SK-N-SH (cell line): ENCODE measurements at regions not wholly inside any gene's neighbourhood (a gene's known extent, or its start where the extent isn't known, plus 50 kb on each side); places are given as distances from the start of the nearest gene placed in this dataset.

Experiments used
- CTCF ChIA-PET: fragments of 300-600, 350-600 bp; formaldehyde crosslinking; extraction: SDS; loops from one replicate; lab custom pipeline; 2021; lab: Yijun Ruan, JAX
- POLR2A ChIA-PET: fragments of 350-600 bp; sonication (Branson Sonifier 250); formaldehyde crosslinking; extraction: SDS; loops from one replicate; lab custom pipeline; 2020; ENCODE audit warnings: antibody characterized with exemption, inconsistent platforms; lab: Yijun Ruan, JAX
- DNase-seq: peaks from one replicate; pipeline ENCODE4 v3.0.0; 2012
- H2AFZ ChIP-seq: fragments of 200-600 bp; sonication (generic); 2 replicates; pipeline ENCODE4 v1.8.1; 2016; ENCODE audit warnings: antibody characterized with exemption, mild to moderate bottlenecking, low read depth
- H3F3A ChIP-seq: fragments of 200-600 bp; sonication (generic); replicated peaks from 2 replicates; pipeline ENCODE3; 2016; ENCODE audit warnings: antibody characterized with exemption, mild to moderate bottlenecking; ENCODE audit not compliant: insufficient read depth
- H3K27ac ChIP-seq, 2 experiments: fragments of 200-500 bp in 1 of 2; fragments of 200-600 bp in 1 of 2; sonication (Bioruptor generic) in 1 of 2; sonication (generic), shearing (Covaris generic) in 1 of 2; 2 replicates each; pipeline versions ENCODE4 v1.5.1 to v1.6.1; 2014 to 2016; ENCODE audit warnings: low read depth in 2 of 2, inconsistent platforms in 1 of 2, low read length in 1 of 2, mild to moderate bottlenecking in 1 of 2, mixed read lengths in 1 of 2
- H3K27me3 ChIP-seq: fragments of 200-600 bp; sonication (generic), shearing (Covaris generic); 2 replicates; pipeline ENCODE4 v1.6.1; 2016; ENCODE audit warnings: mixed run types; ENCODE audit not compliant: insufficient read depth
- H3K36me3 ChIP-seq, 2 experiments: fragments of 200-500 bp in 1 of 2; fragments of 200-600 bp in 1 of 2; sonication (Bioruptor generic) in 1 of 2; sonication (generic) in 1 of 2; replicated peaks in 1 of 2; 2 replicates each; pipeline versions ENCODE3 to v1.5.1; 2014 to 2016; ENCODE audit warnings: low read length in 1 of 2, mild to moderate bottlenecking in 1 of 2; ENCODE audit not compliant: insufficient read depth in 2 of 2, control insufficient read depth in 1 of 2
- H3K4me1 ChIP-seq, 2 experiments: fragments of 200-500 bp in 1 of 2; fragments of 200-600 bp in 1 of 2; sonication (Bioruptor generic) in 1 of 2; sonication (generic), shearing (Covaris generic) in 1 of 2; 2 replicates each; pipeline versions ENCODE4 v1.5.1 to v1.6.1; 2014 to 2016; ENCODE audit warnings: low read depth in 1 of 2, low read length in 1 of 2, mixed run types in 1 of 2; ENCODE audit not compliant: insufficient read depth in 2 of 2, control insufficient read depth in 1 of 2
- H3K4me2 ChIP-seq: fragments of 200-600 bp; sonication (generic), shearing (Covaris generic); 2 replicates; pipeline ENCODE4 v1.6.1; 2017; ENCODE audit warnings: mixed run types
- H3K4me3 ChIP-seq, 2 experiments: fragments of 200-500 bp in 1 of 2; fragments of 200-600 bp in 1 of 2; sonication (Bioruptor generic) in 1 of 2; sonication (generic), shearing (Covaris generic) in 1 of 2; 2 replicates each; pipeline versions ENCODE4 v1.5.1 to v1.8.1; 2014 to 2016; ENCODE audit warnings: low read depth in 2 of 2, inconsistent platforms in 1 of 2, low read length in 1 of 2, mild to moderate bottlenecking in 1 of 2, mixed read lengths in 1 of 2, moderate library complexity in 1 of 2
- H3K79me2 ChIP-seq: fragments of 200-600 bp; sonication (generic); 2 replicates; pipeline ENCODE4 v1.8.1; 2017; ENCODE audit warnings: mild to moderate bottlenecking; ENCODE audit not compliant: insufficient read depth
- H3K9ac ChIP-seq: fragments of 200-600 bp; sonication (generic); 2 replicates; pipeline ENCODE4 v1.6.1; 2017; ENCODE audit warnings: mixed run types
- H3K9me2 ChIP-seq: fragments of 200-600 bp; sonication (generic); 2 replicates; pipeline ENCODE4 v1.6.1; 2017; ENCODE audit warnings: mixed run types
- H3K9me3 ChIP-seq: fragments of 200-600 bp; sonication (generic); 2 replicates; pipeline ENCODE4 v1.6.1; 2017; ENCODE audit warnings: mixed run types, mild to moderate bottlenecking, moderate library complexity
- H4K20me1 ChIP-seq: fragments of 200-600 bp; sonication (generic); 2 replicates; pipeline ENCODE4 v1.6.1; 2017; ENCODE audit warnings: mild to moderate bottlenecking, mixed run types; ENCODE audit not compliant: insufficient read depth
- CHD2 ChIP-seq: fragments of 150-350 bp; IDR thresholded peaks from 2 replicates; pipeline ENCODE4 v1.6.1; 2018; ENCODE audit warnings: low read length; ENCODE audit not compliant: partially characterized antibody
- EP300 ChIP-seq, 2 experiments: IDR thresholded peaks; 2 replicates each; pipeline versions ENCODE4 v1.4.0 to v1.6.1; 2012; ENCODE audit warnings: borderline replicate concordance in 1 of 2, low read depth in 1 of 2, low read length in 1 of 2
- EZH2phosphoT487 ChIP-seq: fragments of 200-600 bp; sonication (generic); IDR thresholded peaks from 2 replicates; pipeline ENCODE4 v1.6.1; 2017; ENCODE audit warnings: low read depth, mixed run types, mild to moderate bottlenecking, antibody characterized with exemption, moderate library complexity, borderline replicate concordance
- FOSL2 ChIP-seq: IDR thresholded peaks from 2 replicates; pipeline ENCODE4 v1.4.0; 2012; ENCODE audit warnings: low read depth, mild to moderate bottlenecking, moderate library complexity, borderline replicate concordance
- MXI1 ChIP-seq: IDR thresholded peaks from 2 replicates; pipeline ENCODE4 v1.6.1; 2012; ENCODE audit warnings: mild to moderate bottlenecking, low read depth, low read length, improper control_type of control experiment
- NRF1 ChIP-seq: IDR thresholded peaks from 2 replicates; pipeline ENCODE4 v1.6.1; 2012; ENCODE audit warnings: low read depth, mild to moderate bottlenecking, low read length
- POLR2AphosphoS5 ChIP-seq: IDR thresholded peaks from 2 replicates; pipeline ENCODE4 v1.6.1; 2012; ENCODE audit warnings: low read depth, low read length
- RAD21 ChIP-seq: IDR thresholded peaks from 2 replicates; pipeline ENCODE4 v1.6.1; 2012; ENCODE audit warnings: mild to moderate bottlenecking, low read length
- REST ChIP-seq: IDR thresholded peaks from 2 replicates; pipeline ENCODE4 v1.6.1; 2012; ENCODE audit warnings: mild to moderate bottlenecking, low read depth, low read length, moderate library complexity
- RFX5 ChIP-seq: IDR thresholded peaks from 2 replicates; pipeline ENCODE4 v1.6.1; 2012; ENCODE audit warnings: mild to moderate bottlenecking, improper control_type of control experiment, low read length
- USF1 ChIP-seq: IDR thresholded peaks from 2 replicates; pipeline ENCODE4 v1.4.0; 2012; ENCODE audit warnings: low read depth, borderline replicate concordance
- USF2 ChIP-seq: fragments of 150-350 bp; IDR thresholded peaks from 2 replicates; pipeline ENCODE4 v1.6.1; 2017; ENCODE audit warnings: antibody characterized with exemption, low read length, low read depth, borderline replicate concordance
- WGBS: methylation state at CpG from one replicate; pipeline ENCODE4 v1.1.6; 2017; ENCODE audit warnings: low lambda C conversion rate; 5-methylcytosine and 5-hydroxymethylcytosine counted together

- no peaks in the 10 kb centered on the region for H3K36me3 ChIP-seq
- no peaks in the 10 kb centered on the region for H3K27me3 ChIP-seq
- ChIA-PET CTCF (no interaction called here), POLR2A (no interaction called here)
- H3K9me2 ChIP-seq: no peaks in the 10 kb centered on the region
- no peak overlapping the region for H3K9ac ChIP-seq
- 7% methylated on average over 8 of the region's 19 CpGs for WGBS
- H3K9me3 ChIP-seq: no peaks in the 10 kb centered on the region
- no peaks in the 10 kb centered on the region for H3F3A ChIP-seq
- no peak for DNase-seq
- no peak overlapping the region for H3K4me2 ChIP-seq
- TF ChIP-seq RFX5 (no peak), EP300 (IDR thresholded peaks at IDR 0.05; ENCODE audit: borderline replicate concordance in 1 of 2, low read depth in 1 of 2, low read length in 1 of 2) (no peak), MXI1 (no peak), CHD2 (no peak), FOSL2 (no peak), RAD21 (no peak), REST (no peak), EZH2phosphoT487 (no peak), POLR2AphosphoS5 (no peak), NRF1 (no peak), USF1 (no peak), USF2 (no peak)
- H3K79me2 ChIP-seq: no peaks in the 10 kb centered on the region
- no peak overlapping the region for H3K4me3 ChIP-seq
- H2AFZ ChIP-seq: no peak overlapping the region
- H3K4me1 ChIP-seq: no peaks in the 10 kb centered on the region
- H3K27ac ChIP-seq: no peak overlapping the region
- H4K20me1 ChIP-seq: no peaks in the 10 kb centered on the region
Observed at GRCh38 chr1:2861143-2861987, 59.9 kb upstream of the TTC34 start.
